SK-N-MC (cell line): ENCODE measurements at regions not wholly inside any gene's neighbourhood (a gene's known extent, or its start where the extent isn't known, plus 50 kb on each side); places are given as distances from the start of the nearest gene placed in this dataset.

ENCODE experiments used
- DNase-seq: peaks from one replicate; pipeline ENCODE4 v3.0.0-alpha.2; 2011; ENCODE audit warnings: low read depth, low spot score
- H3K27ac ChIP-seq: fragments of 200-600 bp; sonication (generic); 2 replicates; pipeline ENCODE4 v1.5.1; 2016; ENCODE audit warnings: mixed run types
- H3K36me3 ChIP-seq: fragments of 200-600 bp; sonication (generic); 2 replicates; pipeline ENCODE4 v1.6.1; 2017; ENCODE audit warnings: antibody characterized with exemption, low read length, mixed read lengths; ENCODE audit not compliant: insufficient read depth
- H3K4me3 ChIP-seq: fragments of 200-600 bp; sonication (generic); 2 replicates; pipeline ENCODE4 v1.5.1; 2016
- H3K9ac ChIP-seq: fragments of 200-600 bp; sonication (generic); 2 replicates; pipeline ENCODE4 v1.8.0; 2017; ENCODE audit warnings: mixed run types, mixed read lengths; ENCODE audit not compliant: insufficient read length
- H3K9me3 ChIP-seq: fragments of 200-600 bp; sonication (generic); 2 replicates; pipeline ENCODE4 v1.6.1; 2017; ENCODE audit warnings: low read depth, mild to moderate bottlenecking, antibody characterized with exemption, low read length, moderate library complexity, mixed read lengths
- EZH2 ChIP-seq: fragments of 200-600 bp; sonication (generic); IDR thresholded peaks from one replicate; pipeline ENCODE4 v1.6.1; 2017; ENCODE audit warnings: antibody characterized with exemption
- FOXP2 ChIP-seq: optimal IDR thresholded peaks from 2 replicates; pipeline ENCODE3; 2011; ENCODE audit warnings: mild to moderate bottlenecking, moderate library complexity; ENCODE audit not compliant: insufficient read depth; ENCODE audit errors: extremely low read length, control extremely low read depth
- POLR2AphosphoS5 ChIP-seq: IDR thresholded peaks from 2 replicates; pipeline ENCODE4 v1.6.1; 2012; ENCODE audit warnings: mild to moderate bottlenecking, low read depth, low read length, borderline replicate concordance

- H3K9me3 ChIP-seq = no peaks in the 10 kb centered on the region
- no peaks in the 10 kb centered on the region for H3K36me3 ChIP-seq
- no peak overlapping the region for H3K27ac ChIP-seq
- no peak for TF ChIP-seq EZH2
- TF ChIP-seq POLR2AphosphoS5 = no peak
- TF ChIP-seq FOXP2 = no peak
- H3K9ac ChIP-seq = no peak overlapping the region
- H3K4me3 ChIP-seq = no peak overlapping the region
- DNase-seq = no peak
Measured at GRCh38 chr3:105032541-105032940, 334.2 kb upstream of the ALCAM start.

- Histone ChIP-seq H3K36me3 (no peaks in the 10 kb centered on the region), H3K9ac (no peak overlapping the region), H3K9me3 (no peaks in the 10 kb centered on the region), H3K27ac (no peak overlapping the region), H3K4me3 (no peak overlapping the region)
- no peak for TF ChIP-seq POLR2AphosphoS5
- no peak for TF ChIP-seq EZH2
- no peak for TF ChIP-seq FOXP2
- DNase-seq = no peak
Measured at GRCh38 chr3:105033081-105033480, 333.6 kb upstream of the ALCAM start.

- H3K27ac ChIP-seq = no peak overlapping the region
- no peak for DNase-seq
- H3K9ac ChIP-seq = no peak overlapping the region
- no peaks in the 10 kb centered on the region for H3K36me3 ChIP-seq
- H3K4me3 ChIP-seq = no peak overlapping the region
- no peaks in the 10 kb centered on the region for H3K9me3 ChIP-seq
- TF ChIP-seq FOXP2 (no peak), EZH2 (no peak), POLR2AphosphoS5 (no peak)
Measured at GRCh38 chr3:105039004-105039403, 327.7 kb upstream of the ALCAM start.

GRCh38 chr3:105040026-105040622 lies 326.6 kb upstream of the ALCAM start:
- DNase-seq = no peak
- H3K4me3 ChIP-seq = no peak overlapping the region
- no peak overlapping the region for H3K27ac ChIP-seq
- no peaks in the 10 kb centered on the region for H3K36me3 ChIP-seq
- no peak overlapping the region for H3K9ac ChIP-seq
- H3K9me3 ChIP-seq = no peaks in the 10 kb centered on the region
- no peak for TF ChIP-seq POLR2AphosphoS5
- TF ChIP-seq FOXP2 = no peak
- no peak for TF ChIP-seq EZH2

GRCh38 chr3:105042586-105042985 lies 324.1 kb upstream of the ALCAM start:
- Histone ChIP-seq H3K36me3 (no peaks in the 10 kb centered on the region), H3K9ac (no peak overlapping the region), H3K27ac (no peak overlapping the region), H3K4me3 (no peak overlapping the region), H3K9me3 (no peaks in the 10 kb centered on the region)
- no peak for TF ChIP-seq EZH2
- no peak for TF ChIP-seq FOXP2
- TF ChIP-seq POLR2AphosphoS5 = no peak
- DNase-seq = no peak

GRCh38 chr3:105051111-105051510 lies 315.6 kb upstream of the ALCAM start:
- Histone ChIP-seq H3K27ac (no peak overlapping the region), H3K4me3 (no peak overlapping the region), H3K36me3 (no peaks in the 10 kb centered on the region), H3K9ac (no peak overlapping the region), H3K9me3 (no peaks in the 10 kb centered on the region)
- no peak for DNase-seq
- TF ChIP-seq POLR2AphosphoS5 (no peak), EZH2 (no peak), FOXP2 (no peak)

GRCh38 chr3:105051972-105052371 lies 314.7 kb upstream of the ALCAM start:
- Histone ChIP-seq H3K27ac (no peak overlapping the region), H3K9ac (no peak overlapping the region), H3K36me3 (no peaks in the 10 kb centered on the region), H3K4me3 (no peak overlapping the region), H3K9me3 (no peaks in the 10 kb centered on the region)
- TF ChIP-seq FOXP2 = no peak
- TF ChIP-seq EZH2 = no peak
- no peak for TF ChIP-seq POLR2AphosphoS5
- DNase-seq = no peak

- Histone ChIP-seq H3K9me3 (no peaks in the 10 kb centered on the region), H3K36me3 (no peaks in the 10 kb centered on the region), H3K27ac (no peak overlapping the region), H3K9ac (no peak overlapping the region), H3K4me3 (no peak overlapping the region)
- no peak for DNase-seq
- TF ChIP-seq FOXP2 = no peak
- TF ChIP-seq EZH2 = no peak
- TF ChIP-seq POLR2AphosphoS5 = no peak
Measured at GRCh38 chr3:105062853-105063252, 303.9 kb upstream of the ALCAM start.
